B cell (primary cell): ENCODE measurements at regions not wholly inside any gene's neighbourhood (a gene's known extent, or its start where the extent isn't known, plus 50 kb on each side); places are given as distances from the start of the nearest gene placed in this dataset.

Source experiments
- ATAC-seq: fragments of 200-7000 bp; cut with Tn5 transposase; one replicate; pipeline ENCODE4 v1.10.0; 2021; ENCODE audit warnings: low read depth, mild to moderate bottlenecking, moderate number of reproducible peaks, moderate library complexity
- CTCF ChIA-PET: fragments of 350-600 bp; sonication (Branson Sonifier 250); formaldehyde crosslinking; loops from one replicate; lab custom pipeline; 2021; ENCODE audit warnings: antibody characterized with exemption, inconsistent platforms; lab: Charles Lee
- POLR2A ChIA-PET: fragments of 350-600 bp; sonication (Branson Sonifier 250); formaldehyde crosslinking; loops from one replicate; lab custom pipeline; 2021; ENCODE audit warnings: antibody characterized with exemption; lab: Charles Lee
- DNase-seq: peaks from one replicate; pipeline ENCODE4 v3.0.0; 2013
- H2AFZ ChIP-seq: 2 replicates; pipeline ENCODE4 v1.6.1; 2012; ENCODE audit warnings: mild to moderate bottlenecking, low read depth, low read length; ENCODE audit not compliant: insufficient read depth, poor library complexity, severe bottlenecking
- H3K27ac ChIP-seq, 2 donors: 1 replicate in 1 of 2; 2 replicates in 1 of 2; pipeline ENCODE4 v1.5.1; 2012 to 2013; ENCODE audit warnings: low read length in 2 of 2, mild to moderate bottlenecking in 2 of 2, moderate library complexity in 1 of 2
- H3K27me3 ChIP-seq, 4 experiments: fragments of 200-600 bp in 1 of 4; sonication (generic) in 1 of 4; replicated peaks in 1 of 4; 1 replicate in 2 of 4; 2 replicates in 2 of 4; pipeline versions ENCODE4 v1.6.1 to v1.7.0; 2013 to 2016; ENCODE audit warnings: low read length in 3 of 4, mild to moderate bottlenecking in 2 of 4, mixed read lengths in 1 of 4, moderate library complexity in 1 of 4; ENCODE audit not compliant: insufficient read depth in 4 of 4, control insufficient read depth in 3 of 4; ENCODE audit errors: control extremely low read depth in 1 of 4
- H3K36me3 ChIP-seq, 2 experiments: replicated peaks in 1 of 2; 1 replicate in 1 of 2; 2 replicates in 1 of 2; pipeline versions ENCODE4 v1.6.1 to v1.7.1; 2013; ENCODE audit warnings: low read length in 1 of 2; ENCODE audit not compliant: insufficient read depth in 2 of 2, control insufficient read depth in 1 of 2; ENCODE audit errors: control extremely low read depth in 1 of 2, extremely low read depth in 1 of 2
- H3K4me1 ChIP-seq, 2 donors: fragments of 200-600 bp in 1 of 2; sonication (generic) in 1 of 2; 1 replicate in 1 of 2; 2 replicates in 1 of 2; pipeline versions ENCODE4 v1.5.1 to v1.6.1; 2013 to 2017; ENCODE audit warnings: low read length in 2 of 2; ENCODE audit not compliant: control insufficient read depth in 2 of 2, insufficient read depth in 2 of 2
- H3K4me2 ChIP-seq: replicated peaks from 2 replicates; pipeline ENCODE3; 2012; ENCODE audit warnings: mild to moderate bottlenecking, low read depth, low read length; ENCODE audit not compliant: poor library complexity, severe bottlenecking
- H3K4me3 ChIP-seq, 5 experiments: fragments of 200-600 bp in 1 of 5; sonication (generic) in 1 of 5; 1 replicate in 3 of 5; 2 replicates in 2 of 5; pipeline versions ENCODE4 v1.5.1 to v1.7.0; 2011 to 2016; ENCODE audit warnings: low read length in 4 of 5, mild to moderate bottlenecking in 4 of 5, low read depth in 2 of 5, control low read depth in 1 of 5, moderate library complexity in 1 of 5; ENCODE audit not compliant: insufficient read depth in 1 of 5; ENCODE audit errors: control extremely low read depth in 1 of 5, extremely low read depth in 1 of 5
- H3K79me2 ChIP-seq: fragments of 200-600 bp; sonication (generic); one replicate; pipeline ENCODE4 v1.6.0; 2016; ENCODE audit warnings: low read length; ENCODE audit not compliant: control insufficient read depth, insufficient read depth
- H3K9ac ChIP-seq: fragments of 200-600 bp; sonication (generic); 2 replicates; pipeline ENCODE4 v1.6.1; 2017; ENCODE audit warnings: mild to moderate bottlenecking, low read length, moderate library complexity
- H3K9me3 ChIP-seq, 3 donors: one replicate each; pipeline versions ENCODE4 v1.6.1 to v1.7.1; 2013; ENCODE audit warnings: low read length in 2 of 3; ENCODE audit not compliant: control insufficient read depth in 2 of 3, insufficient read depth in 1 of 3; ENCODE audit errors: control extremely low read depth in 1 of 3
- H4K20me1 ChIP-seq: 2 replicates; pipeline ENCODE4 v1.6.0; 2012; ENCODE audit warnings: mild to moderate bottlenecking, low read length; ENCODE audit not compliant: insufficient read depth, control insufficient read depth, poor library complexity, severe bottlenecking
- H3K27ac Mint-ChIP-seq: one replicate; pipeline ENCODE4 v1.8.0; 2021; ENCODE audit warnings: mixed read lengths
- H3K27me3 Mint-ChIP-seq: one replicate; pipeline ENCODE4 v1.8.0; 2021; ENCODE audit warnings: mixed read lengths
- H3K4me1 Mint-ChIP-seq: one replicate; pipeline ENCODE4 v1.8.0; 2021; ENCODE audit warnings: mixed read lengths
- H3K4me3 Mint-ChIP-seq: one replicate; pipeline ENCODE4 v1.8.0; 2021; ENCODE audit warnings: mixed read lengths
- H3K9me3 Mint-ChIP-seq: one replicate; pipeline ENCODE4 v1.8.0; 2022; ENCODE audit warnings: mixed read lengths; ENCODE audit not compliant: insufficient read depth
- CTCF ChIP-seq: fragments of 200-600 bp; IDR thresholded peaks from one replicate; pipeline ENCODE4 v1.8.0; 2022; ENCODE audit warnings: antibody characterized with exemption, mild to moderate bottlenecking
- EZH2 ChIP-seq: IDR thresholded peaks from 2 replicates; pipeline ENCODE4 v1.6.1; 2012; ENCODE audit warnings: borderline replicate concordance, low read depth, mild to moderate bottlenecking, moderate library complexity, low read length; ENCODE audit not compliant: insufficient read depth, poor library complexity, severe bottlenecking
- WGBS: methylation state at CpG from one replicate; pipeline ENCODE4 v1.1.5; 2013; ENCODE audit warnings: missing lambda C conversion rate; ENCODE audit not compliant: insufficient coverage; 5-methylcytosine and 5-hydroxymethylcytosine counted together
- intact Hi-C: fragments of 100-400 bp; cut with micrococcal nuclease; formaldehyde crosslinking; loops from one replicate; pipeline ENCODE4 v1.10.0; 2022

GRCh38 chr20:1835186-1836035, 59.8 kb upstream of the SIRPA start:
- Histone ChIP-seq H3K79me2 (no peaks in the 10 kb centered on the region), H2AFZ (no peak overlapping the region), H3K4me3 (no peak overlapping the region), H4K20me1 (no peaks in the 10 kb centered on the region), H3K9me3 (no peaks in the 10 kb centered on the region), H3K9ac (no peak overlapping the region), H3K27me3 (peaks cover 0 to 4% (median 1%) of the 10 kb centered on the region in 4 experiments), H3K4me1 (peaks cover 7 to 13% of the 10 kb centered on the region in 2 donors), H3K36me3 (no peaks in the 10 kb centered on the region), H3K4me2 (no peak overlapping the region), H3K27ac (no peak overlapping the region)
- Mint-ChIP-seq H3K4me3 (no peak overlapping the region), H3K4me1 (peaks cover 11% of the 10 kb centered on the region), H3K27ac (no peak overlapping the region), H3K9me3 (no peaks in the 10 kb centered on the region), H3K27me3 (peaks cover 8% of the 10 kb centered on the region)
- DNase-seq: no peak
- POLR2A ChIA-PET: no interaction called here
- CTCF ChIA-PET: interaction anchor here (0.9 kb wide), 1 partner anchor 11 kb away, joined by 3 read pairs; no protein-coding TSS in a partner anchor
- TF ChIP-seq EZH2 (no peak), CTCF (no peak)
- 89% methylated on average over 16 of the region's 16 CpGs for WGBS
- intact Hi-C loops: no loop called here
- no peak for ATAC-seq
